Body of pancreas (tissue), 4 donors: ENCODE measurements at regions not wholly inside any gene's neighbourhood (a gene's known extent, or its start where the extent isn't known, plus 50 kb on each side); places are given as distances from the start of the nearest gene placed in this dataset.

ENCODE experiments used
- ATAC-seq: fragments of 150-250 bp; one replicate; pipeline ENCODE4 v1.9.1; 2016
- DNase-seq, 4 donors: peaks; one replicate each; pipeline ENCODE4 v3.0.0-alpha.2; 2019
- H3K27ac ChIP-seq, 4 donors: fragments of 200-600 bp; sonication (generic); 1 replicate in 3 of 4; 2 replicates in 1 of 4; pipeline versions ENCODE4 v1.5.1 to v1.6.1; 2016 to 2019; ENCODE audit warnings: mild to moderate bottlenecking in 1 of 4, mixed read lengths in 1 of 4, moderate library complexity in 1 of 4
- H3K27me3 ChIP-seq, 2 donors: fragments of 200-600 bp; sonication (generic); one replicate each; pipeline ENCODE4 v1.6.0; 2016; ENCODE audit warnings: mild to moderate bottlenecking in 1 of 2
- H3K36me3 ChIP-seq, 2 donors: fragments of 200-600 bp; sonication (generic); replicated peaks in 1 of 2; 2 replicates each; pipeline ENCODE4 v1.5.1; 2016; ENCODE audit warnings: low read depth in 2 of 2; ENCODE audit not compliant: insufficient read depth in 1 of 2
- H3K4me1 ChIP-seq: fragments of 200-600 bp; sonication (generic); one replicate; pipeline ENCODE4 v1.6.0; 2016
- H3K4me3 ChIP-seq, 2 donors: fragments of 200-600 bp; sonication (generic); 1 replicate in 1 of 2; 2 replicates in 1 of 2; pipeline ENCODE4 v1.5.1; 2016 to 2019
- H3K9me3 ChIP-seq, 3 donors: fragments of 200-600 bp; sonication (generic); 1 replicate in 2 of 3; 2 replicates in 1 of 3; pipeline ENCODE4 v1.5.1; 2016
- CTCF ChIP-seq, 7 experiments: fragments of 450-650 bp in 4 of 7; fragments of 200-600 bp in 3 of 7; sonication (generic) in 3 of 7; IDR thresholded peaks; one replicate each; pipeline ENCODE4 v1.5.1; 2016 to 2019; ENCODE audit warnings: antibody characterized with exemption in 7 of 7
- POLR2A ChIP-seq, 3 donors: fragments of 450-650 bp; IDR thresholded peaks; one replicate each; pipeline ENCODE4 v1.6.1; 2016; ENCODE audit warnings: antibody characterized with exemption in 3 of 3, mild to moderate bottlenecking in 2 of 3
- WGBS, 2 donors: methylation state at CpG; one replicate each; pipeline ENCODE4 v1.1.5; 2017; 5-methylcytosine and 5-hydroxymethylcytosine counted together
- intact Hi-C: fragments of 100-400 bp; cut with DNase I; formaldehyde crosslinking; loops from one replicate; pipeline ENCODE4 v1.15.1; 2023

GRCh38 chr18:76710646-76711520 is 111.5 kb upstream of the ZNF236 start:
- DNase-seq (no peak), ATAC-seq (no peak)
- Histone ChIP-seq H3K9me3 (no peaks in the 10 kb centered on the region), H3K36me3 (no peaks in the 10 kb centered on the region), H3K27me3 (no peaks in the 10 kb centered on the region), H3K27ac (no peak overlapping the region), H3K4me3 (no peak overlapping the region), H3K4me1 (peaks cover 3% of the 10 kb centered on the region)
- 70 to 73% methylated on average over 5 to 12 of the region's 12 CpGs for WGBS, 2 donors
- intact Hi-C loops = no loop called here
- TF ChIP-seq POLR2A (IDR thresholded peaks at IDR 0.05) = no peak
- TF ChIP-seq CTCF (IDR thresholded peaks at IDR 0.05) = no peak

- WGBS, 2 donors = 27 to 30% methylated on average over 29 of the region's 29 CpGs
- H3K27ac ChIP-seq = no peak overlapping the region
- TF ChIP-seq CTCF (IDR thresholded peaks at IDR 0.05) = peak; percentile 76 to 92 (median 87)
- TF ChIP-seq POLR2A (IDR thresholded peaks at IDR 0.05) = no peak
- no peak overlapping the region for H3K4me3 ChIP-seq
- intact Hi-C loops = loop anchor here (5.0 kb wide), 1 partner anchor 308 kb away; no protein-coding TSS in a partner anchor
- peak; percentile 80 for ATAC-seq
- no peaks in the 10 kb centered on the region for H3K9me3 ChIP-seq
- no peaks in the 10 kb centered on the region for H3K27me3 ChIP-seq
- no peaks in the 10 kb centered on the region for H3K36me3 ChIP-seq
- DNase-seq = peak; percentile 63 to 75 (median 68)
- peaks cover 3% of the 10 kb centered on the region for H3K4me1 ChIP-seq
These were observed 112.4 kb upstream of the ZNF236 start for GRCh38 chr18:76709659-76710645.

- TF ChIP-seq CTCF (IDR thresholded peaks at IDR 0.05) (no peak), POLR2A (IDR thresholded peaks at IDR 0.05) (no peak)
- 81 to 88% methylated on average over 13 to 25 of the region's 25 CpGs for WGBS, 2 donors
- ATAC-seq = no peak
- H3K4me1 ChIP-seq = peaks cover 3% of the 10 kb centered on the region
- no peaks in the 10 kb centered on the region for H3K27me3 ChIP-seq
- H3K4me3 ChIP-seq = no peak overlapping the region
- H3K9me3 ChIP-seq = no peaks in the 10 kb centered on the region
- no peaks in the 10 kb centered on the region for H3K36me3 ChIP-seq
- no peak overlapping the region for H3K27ac ChIP-seq
- no peak for DNase-seq
- intact Hi-C loops = loop anchor here (5.0 kb wide), 1 partner anchor 307 kb away; no protein-coding TSS in a partner anchor
These were observed 113.5 kb upstream of the ZNF236 start for GRCh38 chr18:76708722-76709353.

- whole genome bisulfite sequencing, 2 donors = 77 to 84% methylated on average over 10 to 25 of the region's 28 CpGs
- H3K4me1 ChIP-seq = peaks cover 3% of the 10 kb centered on the region
- no peak for ATAC-seq
- no peak for DNase-seq
- H3K27ac ChIP-seq = no peak overlapping the region
- no peaks in the 10 kb centered on the region for H3K36me3 ChIP-seq
- no peak for TF ChIP-seq POLR2A (IDR thresholded peaks at IDR 0.05)
- H3K27me3 ChIP-seq = no peaks in the 10 kb centered on the region
- H3K4me3 ChIP-seq = no peak overlapping the region
- intact Hi-C loops = loop anchor here (5.0 kb wide), 1 partner anchor 306 kb away; no protein-coding TSS in a partner anchor
- no peaks in the 10 kb centered on the region for H3K9me3 ChIP-seq
These were observed 114.2 kb upstream of the ZNF236 start for GRCh38 chr18:76708071-76708721.
